ENCODE measurements at regions not wholly inside any gene's neighbourhood (a gene's known extent, or its start where the extent isn't known, plus 50 kb on each side); places are given as distances from the start of the nearest gene placed in this dataset.

DNA sequence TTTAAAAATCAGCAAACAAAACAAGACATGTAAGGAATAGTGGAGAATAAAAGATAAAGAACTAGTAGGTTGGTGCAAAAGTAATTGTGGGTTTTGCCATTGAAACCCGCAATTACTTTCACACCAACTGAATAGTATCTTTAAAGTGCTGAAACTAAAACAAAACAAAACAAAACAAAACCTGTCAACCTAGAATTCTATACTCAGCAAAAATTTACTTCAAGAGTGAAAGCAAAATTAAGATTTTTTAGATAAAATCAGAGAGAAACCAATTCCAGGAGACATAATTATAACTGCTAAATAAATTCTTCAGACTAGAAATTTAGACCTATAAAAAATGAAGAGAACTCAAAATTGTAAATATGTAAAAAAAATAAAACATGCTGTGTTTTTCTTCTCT, 114.0 kb upstream of the TSPAN2 start:
- TF ChIP-seq, protein P1, sequence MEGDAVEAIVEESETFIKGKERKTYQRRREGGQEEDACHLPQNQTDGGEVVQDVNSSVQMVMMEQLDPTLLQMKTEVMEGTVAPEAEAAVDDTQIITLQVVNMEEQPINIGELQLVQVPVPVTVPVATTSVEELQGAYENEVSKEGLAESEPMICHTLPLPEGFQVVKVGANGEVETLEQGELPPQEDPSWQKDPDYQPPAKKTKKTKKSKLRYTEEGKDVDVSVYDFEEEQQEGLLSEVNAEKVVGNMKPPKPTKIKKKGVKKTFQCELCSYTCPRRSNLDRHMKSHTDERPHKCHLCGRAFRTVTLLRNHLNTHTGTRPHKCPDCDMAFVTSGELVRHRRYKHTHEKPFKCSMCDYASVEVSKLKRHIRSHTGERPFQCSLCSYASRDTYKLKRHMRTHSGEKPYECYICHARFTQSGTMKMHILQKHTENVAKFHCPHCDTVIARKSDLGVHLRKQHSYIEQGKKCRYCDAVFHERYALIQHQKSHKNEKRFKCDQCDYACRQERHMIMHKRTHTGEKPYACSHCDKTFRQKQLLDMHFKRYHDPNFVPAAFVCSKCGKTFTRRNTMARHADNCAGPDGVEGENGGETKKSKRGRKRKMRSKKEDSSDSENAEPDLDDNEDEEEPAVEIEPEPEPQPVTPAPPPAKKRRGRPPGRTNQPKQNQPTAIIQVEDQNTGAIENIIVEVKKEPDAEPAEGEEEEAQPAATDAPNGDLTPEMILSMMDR (conservative IDR thresholded peaks at IDR 0.05; ENCODE audit: low read depth, low read length), result no peak
- no peak for TF ChIP-seq CEBPB (IDR thresholded peaks at IDR 0.05; ENCODE audit: low read depth, low read length)
- TF ChIP-seq RFX5 (IDR thresholded peaks at IDR 0.05; ENCODE audit: low read depth, low read length), result no peak
- TF ChIP-seq, protein P2, sequence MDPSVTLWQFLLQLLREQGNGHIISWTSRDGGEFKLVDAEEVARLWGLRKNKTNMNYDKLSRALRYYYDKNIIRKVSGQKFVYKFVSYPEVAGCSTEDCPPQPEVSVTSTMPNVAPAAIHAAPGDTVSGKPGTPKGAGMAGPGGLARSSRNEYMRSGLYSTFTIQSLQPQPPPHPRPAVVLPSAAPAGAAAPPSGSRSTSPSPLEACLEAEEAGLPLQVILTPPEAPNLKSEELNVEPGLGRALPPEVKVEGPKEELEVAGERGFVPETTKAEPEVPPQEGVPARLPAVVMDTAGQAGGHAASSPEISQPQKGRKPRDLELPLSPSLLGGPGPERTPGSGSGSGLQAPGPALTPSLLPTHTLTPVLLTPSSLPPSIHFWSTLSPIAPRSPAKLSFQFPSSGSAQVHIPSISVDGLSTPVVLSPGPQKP (IDR thresholded peaks at IDR 0.05; ENCODE audit: borderline replicate concordance, low read depth, low read length), result no peak
- no peak for TF ChIP-seq POLR2A (IDR thresholded peaks at IDR 0.05; ENCODE audit: low read depth, low read length)
- TF ChIP-seq, protein P3, sequence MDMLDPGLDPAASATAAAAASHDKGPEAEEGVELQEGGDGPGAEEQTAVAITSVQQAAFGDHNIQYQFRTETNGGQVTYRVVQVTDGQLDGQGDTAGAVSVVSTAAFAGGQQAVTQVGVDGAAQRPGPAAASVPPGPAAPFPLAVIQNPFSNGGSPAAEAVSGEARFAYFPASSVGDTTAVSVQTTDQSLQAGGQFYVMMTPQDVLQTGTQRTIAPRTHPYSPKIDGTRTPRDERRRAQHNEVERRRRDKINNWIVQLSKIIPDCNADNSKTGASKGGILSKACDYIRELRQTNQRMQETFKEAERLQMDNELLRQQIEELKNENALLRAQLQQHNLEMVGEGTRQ (IDR thresholded peaks at IDR 0.05; ENCODE audit: low read depth, low read length), result no peak
- TF ChIP-seq MXI1 (IDR thresholded peaks at IDR 0.05; ENCODE audit: borderline replicate concordance, low read depth, low read length), result no peak
- TF ChIP-seq SMC3 (IDR thresholded peaks at IDR 0.05; ENCODE audit: low read depth, low read length), result no peak
- no peak for TF ChIP-seq FOS (IDR thresholded peaks at IDR 0.05; ENCODE audit: low read depth, low read length)
- TF ChIP-seq MAFK (IDR thresholded peaks at IDR 0.05; ENCODE audit: low read depth, low read length), result no peak
- no peak for TF ChIP-seq RAD21 (IDR thresholded peaks at IDR 0.05; ENCODE audit: low read length)
- no peak for TF ChIP-seq BHLHE40 (IDR thresholded peaks at IDR 0.05; ENCODE audit: low read depth, low read length)
- TF ChIP-seq CHD1 (IDR thresholded peaks at IDR 0.05; ENCODE audit: low read depth, low read length), result no peak
- no peak for TF ChIP-seq RCOR1 (IDR thresholded peaks at IDR 0.05; ENCODE audit: insufficient replicate concordance, low read length)
